ENCODE measurements at regions not wholly inside any gene's neighbourhood (a gene's known extent, or its start where the extent isn't known, plus 50 kb on each side); places are given as distances from the start of the nearest gene placed in this dataset.

GRCh38 chr7:50860598-50860997 is 77.9 kb upstream of the GRB10 start:
- TF ChIP-seq CTCF (IDR thresholded peaks at IDR 0.05; ENCODE audit: insufficient read depth, low read length) (no peak), SPI1 (IDR thresholded peaks at IDR 0.05; ENCODE audit: borderline replicate concordance, low read depth) (no peak), POLR2AphosphoS5 (IDR thresholded peaks at IDR 0.05; ENCODE audit: low read depth) (no peak), GABPA (IDR thresholded peaks at IDR 0.05; ENCODE audit: low read depth) (no peak), REST (IDR thresholded peaks at IDR 0.05; ENCODE audit: insufficient replicate concordance, low read depth) (no peak)
